CD4-positive, alpha-beta T cell treated with Interleukin-17A for 1 hour (primary cell): ENCODE measurements at regions not wholly inside any gene's neighbourhood (a gene's known extent, or its start where the extent isn't known, plus 50 kb on each side); places are given as distances from the start of the nearest gene placed in this dataset.

Experiments
- DNase-seq: peaks from one replicate; pipeline ENCODE4 v3.0.0-alpha.2; 2020

- no peak for DNase-seq
Observed at GRCh38 chr19:30774252-30774766, 402.1 kb downstream of the ZNF536 start.

- no peak for DNase-seq
Observed at GRCh38 chr19:30762651-30763050, 390.5 kb downstream of the ZNF536 start.

GRCh38 chr19:30760014-30760413 lies 387.8 kb downstream of the ZNF536 start:
- no peak for DNase-seq

GRCh38 chr19:30757837-30758617 lies 385.8 kb downstream of the ZNF536 start:
- no peak for DNase-seq

- DNase-seq = no peak
Observed at GRCh38 chr19:30757104-30757836, 385.1 kb downstream of the ZNF536 start.

GRCh38 chr19:30755581-30755980 lies 383.4 kb downstream of the ZNF536 start:
- DNase-seq = no peak

GRCh38 chr19:30754162-30754561 lies 382.0 kb downstream of the ZNF536 start:
- no peak for DNase-seq

GRCh38 chr19:30752876-30753275 lies 380.7 kb downstream of the ZNF536 start:
- DNase-seq = no peak

- DNase-seq = no peak
Observed at GRCh38 chr19:30752201-30752600, 380.0 kb downstream of the ZNF536 start.

- no peak for DNase-seq
Observed at GRCh38 chr19:30745476-30745985, 373.3 kb downstream of the ZNF536 start.

GRCh38 chr19:30744741-30745475 lies 372.7 kb downstream of the ZNF536 start:
- no peak for DNase-seq

GRCh38 chr19:30743702-30744101 lies 371.5 kb downstream of the ZNF536 start:
- DNase-seq = no peak

GRCh38 chr19:30743011-30743410 lies 370.8 kb downstream of the ZNF536 start:
- no peak for DNase-seq

GRCh38 chr19:30742406-30742938 lies 370.3 kb downstream of the ZNF536 start:
- DNase-seq = no peak

GRCh38 chr19:30741566-30741965 lies 369.4 kb downstream of the ZNF536 start:
- DNase-seq = no peak

- DNase-seq = no peak
Observed at GRCh38 chr19:30739394-30739793, 367.2 kb downstream of the ZNF536 start.

- DNase-seq = no peak
Observed at GRCh38 chr19:30738047-30738446, 365.9 kb downstream of the ZNF536 start.

- DNase-seq = no peak
Observed at GRCh38 chr19:30734669-30735068, 362.5 kb downstream of the ZNF536 start.

GRCh38 chr19:30733826-30734550 lies 361.8 kb downstream of the ZNF536 start:
- no peak for DNase-seq

GRCh38 chr19:30731591-30731990 lies 359.4 kb downstream of the ZNF536 start:
- DNase-seq = no peak

GRCh38 chr19:30729451-30729850 lies 357.3 kb downstream of the ZNF536 start:
- no peak for DNase-seq

- no peak for DNase-seq
Observed at GRCh38 chr19:30722761-30723160, 350.6 kb downstream of the ZNF536 start.
